ENCODE measurements at regions not wholly inside any gene's neighbourhood (a gene's known extent, or its start where the extent isn't known, plus 50 kb on each side); places are given as distances from the start of the nearest gene placed in this dataset.

- 73 to 100% methylated on average over 2 of the region's 2 CpGs for WGBS, 2 donors
- intact Hi-C loops (cut with DNase I) = no loop called here
- DNase-seq (no peak), ATAC-seq (no peak)
- Histone ChIP-seq H3K4me3 (no peak overlapping the region), H3K27ac (no peak overlapping the region), H3K4me1 (no peaks in the 10 kb centered on the region), H3K27me3 (no peaks in the 10 kb centered on the region), H3K36me3 (replicated peaks in 1 of 2; ENCODE audit: insufficient read depth in 1 of 2, low read depth in 2 of 2) (no peaks in the 10 kb centered on the region), H3K9me3 (no peaks in the 10 kb centered on the region)
- TF ChIP-seq POLR2A (IDR thresholded peaks at IDR 0.05) (no peak), CTCF (IDR thresholded peaks at IDR 0.05) (no peak)
Measured at GRCh38 chr17:79226037-79226436, 151.4 kb downstream of the ENGASE start.

GRCh38 chr17:79224903-79225302 is 150.3 kb downstream of the ENGASE start:
- WGBS, 2 donors = 56 to 65% methylated on average over 5 of the region's 5 CpGs
- ATAC-seq = no peak
- H3K4me3 ChIP-seq = no peak overlapping the region
- no peak overlapping the region for H3K27ac ChIP-seq
- no peaks in the 10 kb centered on the region for H3K9me3 ChIP-seq
- no peaks in the 10 kb centered on the region for H3K4me1 ChIP-seq
- no peak for TF ChIP-seq CTCF (IDR thresholded peaks at IDR 0.05)
- TF ChIP-seq POLR2A (IDR thresholded peaks at IDR 0.05) = no peak
- no peak for DNase-seq
- no peaks in the 10 kb centered on the region for H3K27me3 ChIP-seq
- intact Hi-C loops (cut with DNase I) = no loop called here
- H3K36me3 ChIP-seq (replicated peaks in 1 of 2; ENCODE audit: insufficient read depth in 1 of 2, low read depth in 2 of 2) = no peaks in the 10 kb centered on the region

- Histone ChIP-seq H3K4me1 (no peaks in the 10 kb centered on the region), H3K4me3 (no peak overlapping the region), H3K36me3 (replicated peaks in 1 of 2; ENCODE audit: insufficient read depth in 1 of 2, low read depth in 2 of 2) (no peaks in the 10 kb centered on the region), H3K27ac (no peak overlapping the region), H3K27me3 (no peaks in the 10 kb centered on the region), H3K9me3 (no peaks in the 10 kb centered on the region)
- ATAC-seq (no peak), DNase-seq (no peak)
- 32 to 36% methylated on average over 4 of the region's 4 CpGs for WGBS, 2 donors
- intact Hi-C loops (cut with DNase I) = no loop called here
- TF ChIP-seq POLR2A (IDR thresholded peaks at IDR 0.05) (no peak), CTCF (IDR thresholded peaks at IDR 0.05) (no peak)
Measured at GRCh38 chr17:79224476-79224875, 149.9 kb downstream of the ENGASE start.

- Histone ChIP-seq H3K9me3 (no peaks in the 10 kb centered on the region), H3K27me3 (no peaks in the 10 kb centered on the region), H3K4me3 (no peak overlapping the region), H3K27ac (no peak overlapping the region), H3K36me3 (replicated peaks in 1 of 2; ENCODE audit: insufficient read depth in 1 of 2, low read depth in 2 of 2) (no peaks in the 10 kb centered on the region), H3K4me1 (no peaks in the 10 kb centered on the region)
- TF ChIP-seq POLR2A (IDR thresholded peaks at IDR 0.05) = no peak
- no peak for TF ChIP-seq CTCF (IDR thresholded peaks at IDR 0.05)
- intact Hi-C loops (cut with DNase I) = no loop called here
- no peak for ATAC-seq
- DNase-seq = no peak
- WGBS, 2 donors = 46 to 50% methylated on average over 8 of the region's 8 CpGs
Measured at GRCh38 chr17:79223953-79224352, 149.3 kb downstream of the ENGASE start.

GRCh38 chr17:79223471-79223870 is 148.8 kb downstream of the ENGASE start:
- no peak overlapping the region for H3K4me3 ChIP-seq
- WGBS, 2 donors = 21 to 24% methylated on average over 5 to 9 of the region's 9 CpGs
- H3K9me3 ChIP-seq = no peaks in the 10 kb centered on the region
- no peaks in the 10 kb centered on the region for H3K4me1 ChIP-seq
- no peaks in the 10 kb centered on the region for H3K27me3 ChIP-seq
- H3K27ac ChIP-seq = no peak overlapping the region
- no peaks in the 10 kb centered on the region for H3K36me3 ChIP-seq (replicated peaks in 1 of 2; ENCODE audit: insufficient read depth in 1 of 2, low read depth in 2 of 2)
- ATAC-seq = no peak
- DNase-seq = no peak
- TF ChIP-seq POLR2A (IDR thresholded peaks at IDR 0.05) (no peak), CTCF (IDR thresholded peaks at IDR 0.05) (no peak)
- intact Hi-C loops (cut with DNase I) = no loop called here

Data from body of pancreas (tissue), 4 donors.